ENCODE measurements at regions not wholly inside any gene's neighbourhood (a gene's known extent, or its start where the extent isn't known, plus 50 kb on each side); places are given as distances from the start of the nearest gene placed in this dataset.

- Histone ChIP-seq H3K9me3 (ENCODE audit: insufficient read depth, low read depth, low read length) (no peaks in the 10 kb centered on the region), H3K4me3 (ENCODE audit: low read length) (no peak overlapping the region), H3K9ac (ENCODE audit: low read depth, low read length) (no peak overlapping the region), H3K27me3 (ENCODE audit: insufficient read depth, low read length) (no peaks in the 10 kb centered on the region), H3K36me3 (ENCODE audit: insufficient read depth, low read length) (no peaks in the 10 kb centered on the region), H3K27ac (ENCODE audit: low read depth, low read length) (no peak overlapping the region), H3K4me1 (ENCODE audit: insufficient read depth, low read length) (peaks cover 12% of the 10 kb centered on the region)
- 87% methylated on average over 3 of the region's 3 CpGs for WGBS
Measured at GRCh38 chr13:73513751-73514150, 454.9 kb downstream of the KLF5 start.

GRCh38 chr13:73508841-73509240, 450.0 kb downstream of the KLF5 start:
- Histone ChIP-seq H3K27me3 (ENCODE audit: insufficient read depth, low read length) (no peaks in the 10 kb centered on the region), H3K9me3 (ENCODE audit: insufficient read depth, low read depth, low read length) (no peaks in the 10 kb centered on the region), H3K36me3 (ENCODE audit: insufficient read depth, low read length) (no peaks in the 10 kb centered on the region), H3K27ac (ENCODE audit: low read depth, low read length) (no peak overlapping the region), H3K4me3 (ENCODE audit: low read length) (no peak overlapping the region), H3K9ac (ENCODE audit: low read depth, low read length) (no peak overlapping the region), H3K4me1 (ENCODE audit: insufficient read depth, low read length) (no peaks in the 10 kb centered on the region)
- WGBS: 87% methylated on average over 2 of the region's 2 CpGs

- no peak overlapping the region for H3K27ac ChIP-seq (ENCODE audit: low read depth, low read length)
- no peaks in the 10 kb centered on the region for H3K9me3 ChIP-seq (ENCODE audit: insufficient read depth, low read depth, low read length)
- H3K36me3 ChIP-seq (ENCODE audit: insufficient read depth, low read length): no peaks in the 10 kb centered on the region
- no peaks in the 10 kb centered on the region for H3K4me1 ChIP-seq (ENCODE audit: insufficient read depth, low read length)
- H3K9ac ChIP-seq (ENCODE audit: low read depth, low read length): no peak overlapping the region
- H3K27me3 ChIP-seq (ENCODE audit: insufficient read depth, low read length): no peaks in the 10 kb centered on the region
- WGBS: 98% methylated on average over 3 of the region's 5 CpGs
- no peak overlapping the region for H3K4me3 ChIP-seq (ENCODE audit: low read length)
Measured at GRCh38 chr13:73505376-73505890, 446.6 kb downstream of the KLF5 start.

GRCh38 chr13:73499695-73500094, 440.9 kb downstream of the KLF5 start:
- Histone ChIP-seq H3K4me1 (ENCODE audit: insufficient read depth, low read length) (no peaks in the 10 kb centered on the region), H3K9me3 (ENCODE audit: insufficient read depth, low read depth, low read length) (no peaks in the 10 kb centered on the region), H3K27me3 (ENCODE audit: insufficient read depth, low read length) (no peaks in the 10 kb centered on the region), H3K27ac (ENCODE audit: low read depth, low read length) (no peak overlapping the region), H3K4me3 (ENCODE audit: low read length) (no peak overlapping the region), H3K36me3 (ENCODE audit: insufficient read depth, low read length) (no peaks in the 10 kb centered on the region), H3K9ac (ENCODE audit: low read depth, low read length) (no peak overlapping the region)
- WGBS: 93% methylated on average over 4 of the region's 4 CpGs

GRCh38 chr13:73497430-73497829, 438.6 kb downstream of the KLF5 start:
- no peaks in the 10 kb centered on the region for H3K9me3 ChIP-seq (ENCODE audit: insufficient read depth, low read depth, low read length)
- H3K4me3 ChIP-seq (ENCODE audit: low read length): no peak overlapping the region
- 95% methylated on average over 5 of the region's 5 CpGs for WGBS
- H3K27me3 ChIP-seq (ENCODE audit: insufficient read depth, low read length): no peaks in the 10 kb centered on the region
- no peaks in the 10 kb centered on the region for H3K36me3 ChIP-seq (ENCODE audit: insufficient read depth, low read length)
- H3K9ac ChIP-seq (ENCODE audit: low read depth, low read length): no peak overlapping the region
- no peaks in the 10 kb centered on the region for H3K4me1 ChIP-seq (ENCODE audit: insufficient read depth, low read length)
- H3K27ac ChIP-seq (ENCODE audit: low read depth, low read length): no peak overlapping the region

GRCh38 chr13:73496711-73497110, 437.9 kb downstream of the KLF5 start:
- Histone ChIP-seq H3K27me3 (ENCODE audit: insufficient read depth, low read length) (no peaks in the 10 kb centered on the region), H3K27ac (ENCODE audit: low read depth, low read length) (no peak overlapping the region)
- 84% methylated on average over 2 of the region's 3 CpGs for WGBS

GRCh38 chr13:73492811-73493210, 434.0 kb downstream of the KLF5 start:
- no peaks in the 10 kb centered on the region for H3K27me3 ChIP-seq (ENCODE audit: insufficient read depth, low read length)
- no peak overlapping the region for H3K4me3 ChIP-seq (ENCODE audit: low read length)
- H3K9me3 ChIP-seq (ENCODE audit: insufficient read depth, low read depth, low read length): no peaks in the 10 kb centered on the region
- H3K4me1 ChIP-seq (ENCODE audit: insufficient read depth, low read length): no peaks in the 10 kb centered on the region
- no peaks in the 10 kb centered on the region for H3K36me3 ChIP-seq (ENCODE audit: insufficient read depth, low read length)
- 90% methylated on average over 1 of the region's 1 CpG for WGBS
- no peak overlapping the region for H3K9ac ChIP-seq (ENCODE audit: low read depth, low read length)
- no peak overlapping the region for H3K27ac ChIP-seq (ENCODE audit: low read depth, low read length)

More at GRCh38 chr13:73496711-73497110, 437.9 kb downstream of the KLF5 start:
- Histone ChIP-seq H3K9me3 (ENCODE audit: insufficient read depth, low read depth, low read length) (no peaks in the 10 kb centered on the region), H3K36me3 (ENCODE audit: insufficient read depth, low read length) (no peaks in the 10 kb centered on the region), H3K9ac (ENCODE audit: low read depth, low read length) (no peak overlapping the region), H3K4me3 (ENCODE audit: low read length) (no peak overlapping the region), H3K4me1 (ENCODE audit: insufficient read depth, low read length) (no peaks in the 10 kb centered on the region)

GRCh38 chr13:73482556-73482955, 423.8 kb downstream of the KLF5 start:
- no peak overlapping the region for H3K9ac ChIP-seq (ENCODE audit: low read depth, low read length)
- WGBS: 51% methylated on average over 1 of the region's 1 CpG
- H3K27ac ChIP-seq (ENCODE audit: low read depth, low read length): no peak overlapping the region
- no peak overlapping the region for H3K4me3 ChIP-seq (ENCODE audit: low read length)
- no peaks in the 10 kb centered on the region for H3K4me1 ChIP-seq (ENCODE audit: insufficient read depth, low read length)
- no peaks in the 10 kb centered on the region for H3K27me3 ChIP-seq (ENCODE audit: insufficient read depth, low read length)
- no peaks in the 10 kb centered on the region for H3K9me3 ChIP-seq (ENCODE audit: insufficient read depth, low read depth, low read length)
- no peaks in the 10 kb centered on the region for H3K36me3 ChIP-seq (ENCODE audit: insufficient read depth, low read length)

GRCh38 chr13:73481886-73482445, 423.2 kb downstream of the KLF5 start:
- Histone ChIP-seq H3K36me3 (ENCODE audit: insufficient read depth, low read length) (no peaks in the 10 kb centered on the region), H3K9ac (ENCODE audit: low read depth, low read length) (no peak overlapping the region), H3K4me3 (ENCODE audit: low read length) (no peak overlapping the region), H3K9me3 (ENCODE audit: insufficient read depth, low read depth, low read length) (no peaks in the 10 kb centered on the region), H3K4me1 (ENCODE audit: insufficient read depth, low read length) (no peaks in the 10 kb centered on the region), H3K27me3 (ENCODE audit: insufficient read depth, low read length) (no peaks in the 10 kb centered on the region), H3K27ac (ENCODE audit: low read depth, low read length) (no peak overlapping the region)
- WGBS: 96% methylated on average over 6 of the region's 6 CpGs

GRCh38 chr13:73480779-73481559, 422.2 kb downstream of the KLF5 start:
- no peaks in the 10 kb centered on the region for H3K4me1 ChIP-seq (ENCODE audit: insufficient read depth, low read length)
- H3K36me3 ChIP-seq (ENCODE audit: insufficient read depth, low read length): no peaks in the 10 kb centered on the region
- no peaks in the 10 kb centered on the region for H3K9me3 ChIP-seq (ENCODE audit: insufficient read depth, low read depth, low read length)
- H3K9ac ChIP-seq (ENCODE audit: low read depth, low read length): no peak overlapping the region
- H3K4me3 ChIP-seq (ENCODE audit: low read length): no peak overlapping the region
- H3K27ac ChIP-seq (ENCODE audit: low read depth, low read length): no peak overlapping the region
- WGBS: 100% methylated on average over 1 of the region's 2 CpGs
- no peaks in the 10 kb centered on the region for H3K27me3 ChIP-seq (ENCODE audit: insufficient read depth, low read length)

- no CpG with 5 or more reads among the region's 1 CpG for WGBS
- H3K27ac ChIP-seq (ENCODE audit: low read depth, low read length): no peak overlapping the region
Measured at GRCh38 chr13:73479856-73480255, 421.1 kb downstream of the KLF5 start.

More at GRCh38 chr13:73479856-73480255, 421.1 kb downstream of the KLF5 start:
- H3K36me3 ChIP-seq (ENCODE audit: insufficient read depth, low read length): no peaks in the 10 kb centered on the region
- no peak overlapping the region for H3K9ac ChIP-seq (ENCODE audit: low read depth, low read length)
- no peak overlapping the region for H3K4me3 ChIP-seq (ENCODE audit: low read length)
- no peaks in the 10 kb centered on the region for H3K4me1 ChIP-seq (ENCODE audit: insufficient read depth, low read length)
- H3K27me3 ChIP-seq (ENCODE audit: insufficient read depth, low read length): no peaks in the 10 kb centered on the region
- H3K9me3 ChIP-seq (ENCODE audit: insufficient read depth, low read depth, low read length): no peaks in the 10 kb centered on the region

All from HUES64 (cell line).